GM18508 (cell line): ENCODE measurements at regions not wholly inside any gene's neighbourhood (a gene's known extent, or its start where the extent isn't known, plus 50 kb on each side); places are given as distances from the start of the nearest gene placed in this dataset.
"Not testable (repeated sequence)": the region's sequence is repeated elsewhere in the genome, so short reads cannot be mapped to it uniquely, and the experiment has no call there.

Experiments used
- ATAC-seq: cut with Tn5 transposase; IDR thresholded peaks from one replicate; pipeline ENCODE4 v1.9.1; 2021; ENCODE audit warnings: moderate number of reproducible peaks; ENCODE audit not compliant: insufficient read depth, unreplicated experiment

GRCh38 chr9:119951591-119951990, 582.4 kb upstream of the BRINP1 start:
- ATAC-seq: no peak

GRCh38 chr9:119951090-119951489, 581.9 kb upstream of the BRINP1 start:
- no peak for ATAC-seq

DNA sequence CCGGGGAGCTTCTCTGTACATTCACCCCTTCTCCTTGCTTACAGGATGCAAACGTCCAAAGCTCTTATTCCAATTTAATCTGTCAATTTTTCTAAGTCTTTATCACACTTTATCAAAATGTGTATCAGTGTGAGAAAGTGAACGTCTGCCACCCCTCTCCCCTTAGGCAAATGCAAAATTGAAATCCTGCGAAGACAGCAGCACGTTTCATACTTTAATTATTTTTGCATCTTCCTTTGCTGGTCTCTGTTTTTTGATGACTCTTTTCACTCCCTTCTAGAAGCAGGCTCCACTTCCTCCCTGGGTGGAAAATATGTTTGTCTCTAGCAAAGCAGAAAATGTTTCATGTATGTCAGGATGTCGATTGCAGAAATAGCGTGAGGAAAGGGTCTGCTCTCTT, 576.5 kb upstream of the BRINP1 start:
- ATAC-seq: no peak

DNA sequence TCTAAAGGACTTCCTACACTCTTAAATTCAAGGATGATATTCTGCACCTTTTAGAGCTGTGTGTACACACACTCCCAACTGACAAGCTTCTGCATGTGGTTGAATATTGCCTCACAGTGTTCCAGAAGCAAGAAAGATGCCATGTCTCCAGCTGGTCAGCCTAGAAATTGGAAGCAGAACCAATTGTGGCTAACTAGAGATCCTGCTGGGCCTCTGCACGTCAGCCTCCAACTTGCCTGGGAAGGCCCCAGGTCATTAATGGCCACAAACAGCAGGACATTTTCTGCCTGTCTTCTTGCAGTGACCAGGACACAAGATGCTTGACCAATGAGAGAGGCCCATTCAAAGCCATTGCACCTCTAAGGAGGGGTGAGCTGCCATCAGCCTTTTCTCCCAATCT, 571.9 kb upstream of the BRINP1 start:
- ATAC-seq: no peak

GRCh38 chr9:119938871-119939270, 569.6 kb upstream of the BRINP1 start:
- ATAC-seq: no peak

DNA sequence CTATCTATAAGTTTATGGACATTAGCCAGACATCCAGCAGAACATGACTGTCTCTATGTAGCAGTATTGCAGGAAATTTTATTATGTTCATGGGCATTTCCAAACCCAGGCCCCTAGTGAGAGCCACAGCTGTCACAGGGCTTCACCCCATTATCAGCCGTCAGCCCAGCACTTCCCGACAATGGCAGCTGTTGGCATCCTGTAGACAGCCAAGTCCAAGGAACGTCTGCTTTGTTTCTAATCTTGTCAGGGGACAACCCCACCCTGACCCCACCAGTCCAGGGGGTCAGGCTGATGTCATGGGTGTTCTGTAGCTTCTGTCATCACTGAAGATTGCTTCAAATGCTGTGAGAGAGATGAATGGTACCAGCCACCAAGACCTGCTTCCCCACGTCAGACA, 565.3 kb upstream of the BRINP1 start:
- ATAC-seq: no peak

GRCh38 chr9:119933191-119933590, 564.0 kb upstream of the BRINP1 start:
- ATAC-seq: no peak

- no peak for ATAC-seq
These were observed 555.5 kb upstream of the BRINP1 start for GRCh38 chr9:119924736-119925135.

DNA sequence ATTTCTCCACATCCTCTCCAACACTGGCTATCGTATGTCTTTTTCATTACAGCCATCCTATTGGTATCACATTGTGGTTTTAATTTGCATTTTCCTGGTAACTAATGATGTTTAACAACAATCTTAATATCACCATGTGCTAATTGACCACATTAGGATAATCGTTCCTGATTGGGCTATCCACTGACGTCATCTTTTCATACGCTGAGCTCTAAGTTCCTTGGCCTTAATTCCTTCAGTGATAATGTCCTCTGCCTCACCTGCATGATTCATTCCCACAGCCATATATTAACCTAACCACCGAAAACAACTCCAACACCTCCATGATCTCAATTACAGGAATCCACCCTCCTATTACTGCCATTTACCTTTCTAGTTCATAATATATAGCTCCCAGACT, 547.9 kb upstream of the BRINP1 start:
- ATAC-seq: no peak

DNA sequence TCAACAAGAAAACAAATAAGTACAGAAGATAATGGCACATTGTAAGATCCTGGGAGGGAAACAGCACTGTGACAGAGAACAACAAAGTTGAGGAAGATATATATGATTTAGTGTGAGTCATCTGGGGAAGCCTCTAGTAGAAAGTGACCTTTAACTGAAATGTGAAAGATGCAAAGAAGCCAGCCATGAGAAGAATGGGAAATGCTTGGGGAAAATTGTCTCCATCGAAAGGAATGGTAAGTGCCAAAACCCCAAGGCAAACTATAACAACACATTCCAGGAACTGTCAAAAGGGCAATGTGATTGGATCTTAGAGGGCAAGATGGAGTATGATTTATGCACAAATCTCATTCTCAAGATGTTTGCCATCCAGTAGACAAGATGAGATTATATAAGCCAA, 537.8 kb upstream of the BRINP1 start:
- ATAC-seq: no peak

DNA sequence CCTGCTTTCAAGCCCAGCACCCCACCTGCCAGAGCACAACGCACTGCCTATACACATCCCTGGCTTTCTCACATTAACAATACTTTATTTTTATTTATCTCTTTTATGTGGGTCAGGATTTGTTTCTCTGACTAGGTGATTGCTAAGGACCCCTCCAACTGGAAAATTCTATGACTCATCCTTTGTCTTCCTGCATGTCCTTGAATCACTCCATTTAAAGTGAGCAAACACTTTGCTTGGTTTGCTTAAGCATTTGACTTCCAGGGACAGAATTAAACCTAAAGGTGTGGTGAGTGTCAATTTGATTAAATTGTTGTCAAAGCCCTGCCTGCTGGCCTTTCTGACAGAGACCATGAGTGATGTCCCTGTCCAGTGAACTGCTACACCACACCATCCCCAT, 536.5 kb upstream of the BRINP1 start:
- ATAC-seq: no peak

DNA sequence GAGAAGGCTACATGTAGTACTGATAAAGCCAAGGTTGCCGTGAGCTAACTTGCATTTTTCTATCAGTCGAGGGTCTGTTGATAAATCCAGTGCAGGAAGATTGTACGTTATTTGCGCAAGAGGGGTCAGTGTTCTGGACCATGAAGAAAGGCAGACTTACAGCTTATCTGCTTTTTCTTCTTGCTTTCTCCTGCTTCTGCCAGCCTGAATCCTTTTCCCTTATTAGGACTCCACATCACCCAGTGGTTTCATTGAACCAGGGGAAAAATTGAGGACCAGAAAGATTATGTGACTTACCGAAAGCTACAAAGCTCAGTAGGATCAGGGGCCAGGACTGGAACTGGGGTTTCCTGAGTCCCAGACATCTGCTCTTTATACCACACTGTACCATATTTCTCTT, 534.6 kb upstream of the BRINP1 start:
- ATAC-seq: no peak

GRCh38 chr9:119902611-119903010, 533.4 kb upstream of the BRINP1 start:
- no peak for ATAC-seq

DNA sequence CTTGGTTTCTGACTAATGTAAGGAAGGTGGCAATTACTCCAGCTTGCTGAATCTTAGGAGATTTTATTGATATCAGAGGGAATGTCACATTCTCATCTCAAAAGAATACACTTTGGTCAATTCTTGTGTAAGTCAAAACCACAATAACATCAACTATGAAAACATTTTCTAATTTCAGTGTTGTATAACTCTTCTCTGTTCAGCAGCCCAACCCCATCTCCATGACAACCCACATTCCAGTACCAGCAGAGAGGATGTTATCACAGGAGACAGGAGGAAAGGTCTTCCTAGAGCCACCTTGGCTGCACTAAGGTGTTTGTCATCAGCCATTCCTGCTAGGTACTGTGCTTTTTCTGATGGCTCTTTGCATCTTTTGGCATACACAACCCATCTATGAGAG, 529.1 kb upstream of the BRINP1 start:
- ATAC-seq: no peak

GRCh38 chr9:119884438-119884837, 515.2 kb upstream of the BRINP1 start:
- ATAC-seq: no peak

- no peak for ATAC-seq
These were observed 512.7 kb upstream of the BRINP1 start for GRCh38 chr9:119881898-119882297.

GRCh38 chr9:119880361-119880760, 511.1 kb upstream of the BRINP1 start:
- no peak for ATAC-seq

- no peak for ATAC-seq
These were observed 508.1 kb upstream of the BRINP1 start for GRCh38 chr9:119877306-119877705.

GRCh38 chr9:119873877-119874276, 504.6 kb upstream of the BRINP1 start:
- ATAC-seq: no peak

DNA sequence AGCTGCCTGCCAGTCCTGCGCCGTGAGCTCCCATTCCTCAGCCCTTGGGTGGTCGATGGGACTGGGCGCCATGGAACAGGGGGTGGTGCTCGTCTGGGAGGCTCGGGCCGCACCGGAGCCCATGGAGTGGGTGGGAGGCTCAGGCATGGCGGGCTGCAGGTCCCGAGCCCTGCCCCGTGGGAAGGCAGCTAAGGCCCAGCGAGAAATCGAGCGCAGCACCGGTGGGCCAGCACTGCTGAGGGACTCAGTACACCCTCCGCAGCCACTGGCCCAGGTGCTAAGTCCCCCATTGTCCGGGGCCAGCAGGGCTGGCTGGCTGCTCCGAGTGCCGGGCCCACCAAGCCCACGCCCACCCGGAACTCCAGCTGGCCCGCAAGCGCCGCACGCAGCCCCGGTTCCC, 501.0 kb upstream of the BRINP1 start:
- ATAC-seq: not testable (repeated sequence)

- ATAC-seq: no peak
These were observed 499.5 kb upstream of the BRINP1 start for GRCh38 chr9:119868694-119869093.

- ATAC-seq: no peak
These were observed 492.6 kb upstream of the BRINP1 start for GRCh38 chr9:119861842-119862241.

DNA sequence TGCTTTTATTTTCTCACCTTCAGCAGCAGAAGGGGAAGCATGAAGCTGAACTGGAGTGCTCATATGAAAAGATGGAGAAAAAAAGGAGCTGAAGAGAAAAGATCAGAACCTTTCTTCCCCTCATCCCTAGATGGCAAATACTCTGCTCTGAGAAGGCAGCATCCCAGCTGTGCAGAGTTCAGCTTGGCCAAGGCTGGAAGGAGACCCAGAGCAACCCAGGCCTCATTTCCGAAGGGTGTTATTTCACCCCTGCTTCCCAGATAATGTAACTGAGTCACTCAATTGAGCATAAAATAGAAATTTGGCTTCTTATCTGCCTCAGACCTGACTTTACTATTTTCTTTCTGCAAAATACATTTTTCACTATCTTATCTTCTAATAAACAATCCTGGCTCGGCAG, 489.9 kb upstream of the BRINP1 start:
- ATAC-seq: no peak
